Endodermal cell (in vitro differentiated cells): ENCODE measurements at regions not wholly inside any gene's neighbourhood (a gene's known extent, or its start where the extent isn't known, plus 50 kb on each side); places are given as distances from the start of the nearest gene placed in this dataset.
A peak's percentile ranks its signal among the peaks of the same experiment; 100 is the strongest.

Experiments
- DNase-seq: peaks from one replicate; pipeline ENCODE4 v3.0.0-alpha.2; 2017
- H3K27ac ChIP-seq: 2 replicates; pipeline ENCODE4 v1.5.1; 2013; ENCODE audit warnings: mild to moderate bottlenecking, low read depth, low read length, moderate library complexity
- H3K27me3 ChIP-seq: 2 replicates; pipeline ENCODE4 v1.6.1; 2013; ENCODE audit warnings: mild to moderate bottlenecking, low read length, moderate library complexity; ENCODE audit not compliant: insufficient read depth, control insufficient read depth, poor library complexity, severe bottlenecking
- H3K36me3 ChIP-seq: 2 replicates; pipeline ENCODE4 v1.7.0; 2013; ENCODE audit warnings: mild to moderate bottlenecking, low read length, moderate library complexity; ENCODE audit not compliant: control insufficient read depth, insufficient read depth
- H3K4me1 ChIP-seq: one replicate; pipeline ENCODE4 v1.7.0; 2013; ENCODE audit warnings: low read length; ENCODE audit not compliant: control insufficient read depth, insufficient read depth
- H3K4me3 ChIP-seq: 2 replicates; pipeline ENCODE4 v1.5.1; 2013; ENCODE audit warnings: mild to moderate bottlenecking, low read length, moderate library complexity
- H3K9ac ChIP-seq: 2 replicates; pipeline ENCODE4 v1.6.1; 2013; ENCODE audit warnings: mild to moderate bottlenecking, low read length, moderate library complexity; ENCODE audit not compliant: poor library complexity, severe bottlenecking; ENCODE audit errors: extremely low read depth
- H3K9me3 ChIP-seq: 2 replicates; pipeline ENCODE4 v1.6.1; 2013; ENCODE audit warnings: mild to moderate bottlenecking, low read length, moderate library complexity; ENCODE audit not compliant: control insufficient read depth
- H3K27ac Mint-ChIP-seq: 2 replicates; pipeline ENCODE4 v1.8.0; 2020; ENCODE audit warnings: mixed read lengths
- H3K27me3 Mint-ChIP-seq: 2 replicates; pipeline ENCODE4 v1.8.0; 2021; ENCODE audit warnings: mild to moderate bottlenecking, mixed read lengths; ENCODE audit not compliant: insufficient read depth
- H3K36me3 Mint-ChIP-seq: 2 replicates; pipeline ENCODE4 v1.8.0; 2020; ENCODE audit warnings: low read depth, mixed read lengths
- H3K4me1 Mint-ChIP-seq: 2 replicates; pipeline ENCODE4 v1.8.0; 2020; ENCODE audit warnings: mixed read lengths
- H3K4me3 Mint-ChIP-seq: 2 replicates; pipeline ENCODE4 v1.8.0; 2020; ENCODE audit warnings: mild to moderate bottlenecking, moderate library complexity, mixed read lengths
- H3K9me3 Mint-ChIP-seq: 2 replicates; pipeline ENCODE4 v1.8.0; 2020; ENCODE audit warnings: mild to moderate bottlenecking, mixed read lengths
- WGBS, 2 experiments: methylation state at CpG; one replicate each; pipeline versions ENCODE4 v1.1.5 to v1.1.7; 2013; ENCODE audit warnings: missing lambda C conversion rate in 2 of 2, mixed read lengths in 1 of 2; ENCODE audit not compliant: insufficient coverage in 1 of 2, insufficient read length in 1 of 2; 5-methylcytosine and 5-hydroxymethylcytosine counted together
- TF ChIP-seq, protein P1 (sequence below): fragments of 200-600 bp; sonication (generic); conservative IDR thresholded peaks from 2 replicates; pipeline ENCODE4 v1.5.0; 2021; ENCODE audit warnings: antibody characterized with exemption, mild to moderate bottlenecking

DNA sequence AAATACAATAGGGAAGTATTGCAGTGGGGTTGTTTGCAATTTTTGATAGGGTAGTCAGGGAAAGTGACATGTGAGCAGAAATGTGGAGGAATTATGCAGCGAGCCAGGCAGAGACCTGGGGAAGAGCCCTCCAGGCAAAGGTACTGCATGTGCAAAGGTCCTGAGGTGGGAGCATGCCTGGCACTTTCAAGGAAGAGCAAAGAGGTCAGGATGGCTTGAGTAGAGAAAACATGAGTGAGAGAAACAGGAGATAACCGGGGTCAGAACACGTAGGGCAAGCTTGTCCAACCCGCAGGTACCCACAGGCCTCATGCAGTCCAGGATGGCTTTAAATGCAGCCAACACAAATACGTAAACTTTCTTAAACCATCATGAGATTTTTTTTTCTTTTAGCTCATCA is 71.0 kb downstream of the COQ2 start:
- H3K27ac Mint-ChIP-seq, result no peak overlapping the region
- peaks cover 16% of the 10 kb centered on the region for H3K9me3 Mint-ChIP-seq
- no peaks in the 10 kb centered on the region for H3K36me3 Mint-ChIP-seq
- peaks cover 20% of the 10 kb centered on the region for H3K9me3 ChIP-seq
- 87 to 93% methylated on average over 4 to 5 of the region's 5 CpGs for WGBS, 2 experiments
- no peak overlapping the region for H3K27ac ChIP-seq
- TF ChIP-seq, protein P1, sequence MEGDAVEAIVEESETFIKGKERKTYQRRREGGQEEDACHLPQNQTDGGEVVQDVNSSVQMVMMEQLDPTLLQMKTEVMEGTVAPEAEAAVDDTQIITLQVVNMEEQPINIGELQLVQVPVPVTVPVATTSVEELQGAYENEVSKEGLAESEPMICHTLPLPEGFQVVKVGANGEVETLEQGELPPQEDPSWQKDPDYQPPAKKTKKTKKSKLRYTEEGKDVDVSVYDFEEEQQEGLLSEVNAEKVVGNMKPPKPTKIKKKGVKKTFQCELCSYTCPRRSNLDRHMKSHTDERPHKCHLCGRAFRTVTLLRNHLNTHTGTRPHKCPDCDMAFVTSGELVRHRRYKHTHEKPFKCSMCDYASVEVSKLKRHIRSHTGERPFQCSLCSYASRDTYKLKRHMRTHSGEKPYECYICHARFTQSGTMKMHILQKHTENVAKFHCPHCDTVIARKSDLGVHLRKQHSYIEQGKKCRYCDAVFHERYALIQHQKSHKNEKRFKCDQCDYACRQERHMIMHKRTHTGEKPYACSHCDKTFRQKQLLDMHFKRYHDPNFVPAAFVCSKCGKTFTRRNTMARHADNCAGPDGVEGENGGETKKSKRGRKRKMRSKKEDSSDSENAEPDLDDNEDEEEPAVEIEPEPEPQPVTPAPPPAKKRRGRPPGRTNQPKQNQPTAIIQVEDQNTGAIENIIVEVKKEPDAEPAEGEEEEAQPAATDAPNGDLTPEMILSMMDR, result no peak
- peaks cover 27% of the 10 kb centered on the region for H3K4me1 Mint-ChIP-seq
- H3K36me3 ChIP-seq, result no peaks in the 10 kb centered on the region
- H3K4me3 Mint-ChIP-seq, result no peak overlapping the region
- H3K4me3 ChIP-seq, result no peak overlapping the region
- H3K27me3 Mint-ChIP-seq, result no peaks in the 10 kb centered on the region
- no peak overlapping the region for H3K9ac ChIP-seq
- no peaks in the 10 kb centered on the region for H3K4me1 ChIP-seq
- no peaks in the 10 kb centered on the region for H3K27me3 ChIP-seq
- DNase-seq, result no peak

DNA sequence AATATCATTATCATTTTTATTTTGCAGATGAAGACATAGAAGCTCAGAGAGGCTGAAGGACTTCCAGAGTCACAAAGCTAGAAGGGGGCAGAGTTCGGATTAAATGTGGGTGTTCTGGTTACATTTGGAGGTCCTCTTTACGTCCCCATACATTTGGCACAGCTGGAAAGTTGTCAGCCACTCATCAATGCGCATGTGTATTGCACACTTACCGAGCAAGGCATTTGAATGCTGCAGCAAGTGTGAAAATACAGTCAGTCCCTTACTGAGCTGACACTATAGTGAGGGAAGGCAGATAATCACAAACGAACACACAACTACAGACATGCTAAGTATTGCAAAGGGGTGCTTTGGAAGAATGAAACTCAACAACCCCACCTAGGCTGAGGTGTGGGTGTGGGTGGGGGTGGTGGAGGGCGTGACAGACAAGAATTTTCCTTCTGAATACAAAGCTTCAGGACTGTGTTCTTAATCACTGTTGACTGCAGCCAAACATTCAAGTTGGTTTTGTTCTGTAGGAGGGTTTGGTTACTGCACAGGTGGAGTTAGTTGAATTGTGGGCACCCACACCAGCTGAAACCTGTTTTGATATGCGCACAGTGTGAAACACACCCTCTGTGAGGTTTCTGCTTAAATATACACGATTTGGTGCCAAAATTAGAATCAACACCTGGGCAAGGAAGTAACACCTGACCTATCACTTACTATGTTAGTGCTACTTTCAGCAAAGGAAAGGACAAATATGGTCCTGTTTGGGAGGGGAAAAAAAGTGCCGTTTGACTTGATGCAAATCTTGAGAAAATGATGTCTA is 72.4 kb downstream of the COQ2 start:
- Mint-ChIP-seq H3K27me3 (no peaks in the 10 kb centered on the region), H3K4me1 (peaks cover 20% of the 10 kb centered on the region), H3K36me3 (peaks cover 5% of the 10 kb centered on the region), H3K4me3 (no peak overlapping the region), H3K27ac (no peak overlapping the region), H3K9me3 (peaks cover 28% of the 10 kb centered on the region)
- H3K9me3 ChIP-seq, result peaks cover 33% of the 10 kb centered on the region
- no peak overlapping the region for H3K27ac ChIP-seq
- no peaks in the 10 kb centered on the region for H3K27me3 ChIP-seq
- H3K36me3 ChIP-seq, result no peaks in the 10 kb centered on the region
- no peak overlapping the region for H3K4me3 ChIP-seq
- 79 to 86% methylated on average over 5 to 9 of the region's 9 CpGs for WGBS, 2 experiments
- TF ChIP-seq, protein P1, result no peak
- DNase-seq, result no peak
- no peak overlapping the region for H3K9ac ChIP-seq
- no peaks in the 10 kb centered on the region for H3K4me1 ChIP-seq

DNA sequence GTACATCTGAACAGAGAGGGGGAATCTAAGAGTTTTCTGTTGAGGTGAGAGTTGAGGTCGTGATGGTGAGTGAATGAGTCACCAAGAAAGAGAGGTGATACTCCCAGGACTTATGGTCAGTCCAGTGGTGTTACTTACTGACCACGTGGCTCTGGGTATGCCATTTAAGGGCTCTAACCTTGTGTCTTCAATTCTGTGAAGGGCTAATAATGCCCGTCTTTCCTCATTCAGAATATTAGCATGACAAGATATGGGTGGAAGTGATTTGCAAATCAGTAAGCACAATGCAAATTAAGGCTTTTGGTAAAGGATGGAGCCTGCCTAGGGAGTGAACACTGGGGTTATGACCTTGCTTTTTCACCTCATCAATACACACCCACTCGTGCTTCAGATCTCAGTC is 75.2 kb downstream of the COQ2 start:
- DNase-seq, result no peak
- Mint-ChIP-seq H3K27ac (no peak overlapping the region), H3K4me1 (peaks cover 20% of the 10 kb centered on the region), H3K9me3 (peaks cover 26% of the 10 kb centered on the region), H3K27me3 (no peaks in the 10 kb centered on the region), H3K36me3 (peaks cover 5% of the 10 kb centered on the region), H3K4me3 (no peak overlapping the region)
- Histone ChIP-seq H3K27me3 (no peaks in the 10 kb centered on the region), H3K27ac (no peak overlapping the region), H3K9ac (no peak overlapping the region), H3K9me3 (peaks cover 40% of the 10 kb centered on the region), H3K4me3 (peak overlapping the region; percentile 69), H3K4me1 (no peaks in the 10 kb centered on the region), H3K36me3 (no peaks in the 10 kb centered on the region)
- TF ChIP-seq, protein P1, result no peak
- 63 to 75% methylated on average over 3 to 4 of the region's 4 CpGs for WGBS, 2 experiments
